COLO668 (cell line): ENCODE measurements at regions not wholly inside any gene's neighbourhood (a gene's known extent, or its start where the extent isn't known, plus 50 kb on each side); places are given as distances from the start of the nearest gene placed in this dataset.

Experiments
- DNase-seq: peaks from one replicate; lab custom pipeline; 2025; ENCODE audit not compliant: unreplicated experiment; lab: John Stamatoyannopoulos, UW

GRCh38 chr15:96514607-96515285 is 184.2 kb downstream of the NR2F2 start:
- DNase-seq: no peak

DNA sequence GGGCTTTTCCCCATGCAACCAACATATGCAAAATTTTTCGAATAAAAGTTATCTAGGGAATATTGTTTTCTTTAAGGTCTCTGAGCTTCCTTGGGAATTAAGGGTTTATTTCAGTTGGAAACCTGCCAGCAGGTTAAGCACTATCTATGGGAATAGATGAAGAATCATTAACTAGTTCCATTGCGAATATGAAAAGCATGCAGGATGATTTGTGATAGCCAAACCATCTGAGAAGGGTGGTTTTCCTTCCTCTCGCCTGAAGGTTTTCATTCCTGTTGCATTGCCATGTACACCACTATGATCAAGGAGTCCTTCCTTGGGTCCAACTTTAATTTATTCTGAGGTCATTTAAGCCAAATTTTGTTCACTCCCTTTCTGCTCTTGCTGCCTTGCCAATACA is 184.9 kb downstream of the NR2F2 start:
- DNase-seq: no peak

DNA sequence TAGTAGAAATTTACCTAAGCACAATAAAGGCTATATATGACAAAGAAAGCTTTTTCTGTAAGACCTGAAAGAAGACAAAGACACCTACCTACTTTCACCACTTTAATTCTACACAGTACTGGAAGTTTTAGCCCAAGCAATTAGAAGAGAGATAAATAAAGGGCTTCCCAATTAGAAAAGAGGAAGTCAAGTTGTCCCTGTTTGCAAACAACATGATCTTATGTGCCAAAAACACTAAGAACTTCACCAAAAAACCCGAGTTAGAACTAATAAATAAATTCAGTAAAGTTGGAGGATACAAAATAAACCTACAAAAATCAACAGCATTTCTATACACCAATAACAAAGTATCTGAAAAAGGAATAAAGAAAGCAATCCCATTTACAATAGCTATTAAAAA is 190.9 kb downstream of the NR2F2 start:
- DNase-seq: no peak

DNA sequence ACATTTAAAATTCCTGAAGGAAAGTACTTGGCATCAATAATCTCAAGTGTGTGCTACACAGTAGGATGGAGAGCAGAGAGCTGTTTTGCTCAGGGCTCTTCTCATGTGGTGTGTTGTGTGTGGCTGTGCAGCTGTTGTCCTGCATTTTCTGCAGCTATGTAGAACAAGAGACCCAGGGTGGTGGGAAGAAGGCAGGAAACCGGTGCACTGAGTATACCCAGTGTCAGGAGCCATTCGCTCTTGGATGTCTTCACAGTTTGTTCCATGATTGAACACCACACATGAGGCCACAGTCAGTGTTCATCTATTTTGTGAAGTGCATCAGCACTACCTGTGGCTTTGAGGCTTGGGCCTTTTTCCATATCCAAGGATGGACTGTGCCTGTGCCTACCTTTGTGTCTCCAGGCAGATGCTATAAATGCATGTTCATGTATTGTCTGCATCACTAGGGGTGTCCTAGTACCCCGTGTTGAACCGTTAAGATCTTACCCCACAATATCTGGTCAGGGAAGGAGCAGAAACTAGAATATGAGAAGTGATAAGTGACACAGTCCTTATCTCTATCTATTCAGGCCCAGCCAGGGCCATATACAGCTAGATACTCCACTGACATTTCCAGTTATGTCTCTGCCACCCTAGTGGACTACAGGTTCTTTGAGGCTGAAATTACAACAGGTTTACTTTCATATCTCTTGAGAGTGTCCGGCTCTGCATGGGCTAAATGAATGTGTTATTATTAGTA is 194.3 kb downstream of the NR2F2 start:
- DNase-seq: no peak

GRCh38 chr15:96535148-96535547 is 204.6 kb downstream of the NR2F2 start:
- no peak for DNase-seq

- DNase-seq: no peak
Observed at GRCh38 chr15:96538491-96538890, 208.0 kb downstream of the NR2F2 start.

DNA sequence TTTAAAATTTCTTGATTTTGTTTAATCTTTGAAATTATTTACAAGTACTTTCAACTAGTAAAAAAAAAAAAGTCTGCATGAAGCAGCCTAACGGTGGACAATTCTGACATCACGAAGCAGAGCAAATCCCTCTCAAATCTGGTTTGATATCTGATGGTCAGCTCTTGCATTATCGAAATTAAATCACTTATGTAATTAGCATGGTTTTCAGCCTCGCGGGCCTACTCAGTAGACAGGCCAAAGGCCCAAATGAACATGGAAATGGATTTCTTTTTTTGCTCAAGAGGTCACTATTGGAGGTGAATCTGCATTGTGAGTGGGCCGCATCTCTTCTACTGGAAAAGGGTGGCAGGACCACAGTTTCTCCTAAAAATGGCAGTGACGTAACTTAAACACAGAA is 209.8 kb downstream of the NR2F2 start:
- DNase-seq: no peak

- no peak for DNase-seq
Observed at GRCh38 chr15:96542130-96542770, 211.8 kb downstream of the NR2F2 start.

- no peak for DNase-seq
Observed at GRCh38 chr15:96544162-96544756, 213.8 kb downstream of the NR2F2 start.

DNA sequence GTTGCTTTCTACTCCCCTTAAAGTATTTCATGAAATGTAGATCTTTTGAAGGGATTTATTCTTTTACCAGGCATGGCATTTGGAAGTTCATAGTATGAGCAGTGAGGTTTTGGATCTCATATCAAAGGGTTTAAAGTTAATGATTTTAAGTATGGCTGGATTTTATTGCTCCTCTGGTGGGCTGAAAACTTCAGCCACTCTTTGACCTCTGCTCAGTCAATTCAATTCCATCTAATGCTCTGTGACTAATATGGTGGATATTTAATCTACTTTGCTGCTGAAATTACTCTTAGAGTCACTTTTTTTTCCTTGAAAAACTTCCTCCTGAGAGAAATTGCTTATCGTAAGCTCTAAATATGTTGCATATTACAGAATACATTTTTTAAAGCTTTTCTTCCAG is 218.6 kb downstream of the NR2F2 start:
- DNase-seq: no peak

DNA sequence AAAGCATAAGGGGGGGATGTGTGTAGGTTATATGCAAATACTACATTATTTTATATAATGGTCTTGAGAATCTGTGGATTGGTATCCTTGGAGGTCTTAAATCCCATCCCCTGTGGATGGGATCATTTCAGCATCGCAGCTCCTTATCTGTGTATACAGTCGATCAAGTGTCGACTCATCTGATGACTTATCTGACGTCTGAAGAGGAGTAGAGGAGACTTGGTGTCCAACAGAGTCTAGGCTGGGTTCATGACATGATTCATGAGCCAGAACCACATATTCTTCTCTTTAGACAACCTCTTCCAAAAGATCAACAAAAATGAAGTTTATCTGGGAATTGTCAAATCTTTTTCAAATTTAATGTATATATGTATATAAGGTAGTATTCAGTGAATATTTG is 220.7 kb downstream of the NR2F2 start:
- no peak for DNase-seq

DNA sequence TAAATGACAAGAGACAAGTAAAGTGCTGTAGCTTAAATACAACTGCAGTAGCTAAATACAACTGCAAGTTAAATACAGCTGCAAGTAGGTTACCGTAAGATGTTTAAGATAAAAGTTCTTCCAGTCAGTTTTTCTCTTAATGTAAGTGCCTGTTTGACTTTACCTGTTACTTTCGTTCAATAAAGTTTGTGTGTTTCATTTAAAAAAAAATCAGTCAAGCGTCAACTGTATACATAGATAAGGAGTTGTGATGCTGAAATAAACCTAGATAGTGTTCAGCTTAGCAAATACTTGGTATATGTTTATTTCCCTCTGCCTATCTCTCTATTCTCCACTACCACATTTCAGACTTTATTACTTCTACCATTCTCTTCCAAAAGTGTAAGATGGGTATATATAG is 221.2 kb downstream of the NR2F2 start:
- no peak for DNase-seq

DNA sequence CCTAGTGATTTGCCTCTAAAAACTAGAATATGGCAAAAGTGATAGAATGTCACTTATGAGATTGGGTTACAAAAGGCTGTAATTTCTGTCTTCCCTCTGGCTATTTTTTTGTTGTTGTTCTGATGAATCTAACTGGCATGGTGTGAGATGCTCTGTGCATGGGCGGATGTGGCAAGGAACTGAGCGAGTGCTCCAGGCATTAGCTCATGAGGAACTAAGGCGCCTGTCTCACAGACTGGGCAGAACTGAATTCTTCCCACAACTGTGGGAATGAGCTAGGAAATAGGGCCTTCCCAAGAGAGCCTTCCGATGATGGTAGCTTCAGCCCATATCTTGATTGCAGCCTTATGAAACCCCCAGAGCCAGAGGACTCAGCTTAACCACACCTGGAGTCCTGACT is 222.5 kb downstream of the NR2F2 start:
- no peak for DNase-seq

DNA sequence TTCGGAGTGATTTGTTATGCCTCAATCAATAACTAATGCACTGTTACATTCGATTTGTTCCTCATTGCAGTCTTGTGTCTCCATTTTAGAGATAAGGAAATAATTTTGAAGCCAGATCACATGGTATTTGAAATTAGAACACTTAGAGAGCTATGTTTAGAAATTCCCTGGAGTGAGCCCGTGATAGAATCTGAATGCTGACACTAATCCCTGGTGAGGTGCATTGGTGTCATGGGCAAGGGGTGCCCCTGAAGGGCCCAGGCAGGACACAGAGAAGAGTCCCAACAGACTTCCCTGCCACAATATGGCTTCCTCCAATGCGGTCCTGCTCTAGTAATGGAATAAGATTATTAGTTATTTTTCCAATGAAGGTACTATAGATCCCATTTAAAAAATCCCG is 223.0 kb downstream of the NR2F2 start:
- DNase-seq: no peak

DNA sequence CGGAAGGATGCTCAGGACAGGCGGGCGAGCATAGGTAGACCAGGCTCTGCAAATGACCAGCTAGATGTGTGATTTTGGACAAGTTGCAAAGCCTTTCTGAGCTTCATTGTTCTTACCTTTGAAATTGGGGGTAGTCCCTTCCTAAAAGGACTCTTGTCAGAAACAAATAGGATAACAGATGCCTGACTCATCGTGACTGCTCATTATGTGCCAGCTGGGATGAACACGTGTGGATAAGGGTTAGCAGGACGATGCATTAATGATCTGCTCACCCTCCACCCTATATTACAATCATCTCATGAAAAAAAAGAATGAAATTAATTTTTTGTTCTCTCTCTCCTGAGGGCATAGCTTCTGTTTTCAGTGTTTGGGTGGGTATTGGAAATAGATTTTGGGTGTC is 223.4 kb downstream of the NR2F2 start:
- DNase-seq: no peak

DNA sequence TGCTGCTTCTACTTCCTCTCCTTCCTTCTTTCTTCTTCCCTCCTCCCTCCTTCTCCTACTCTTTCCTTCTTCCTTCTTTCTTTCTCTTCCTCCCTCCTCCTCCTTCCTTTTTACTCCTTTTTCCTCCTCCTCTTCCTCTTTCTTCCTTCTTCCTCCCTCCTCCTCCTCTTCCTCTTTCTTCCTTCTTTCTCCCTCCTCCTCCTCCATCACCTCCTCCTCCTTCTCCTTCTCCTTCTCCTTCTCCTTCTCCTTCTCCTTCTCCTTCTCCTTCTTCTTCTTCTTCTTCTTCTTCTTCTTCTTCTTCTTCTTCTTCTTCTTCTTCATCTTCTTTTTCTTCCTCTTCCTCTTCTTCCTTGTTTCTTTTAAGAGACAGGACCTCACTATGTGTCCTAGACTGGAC is 224.0 kb downstream of the NR2F2 start:
- DNase-seq: no peak

- no peak for DNase-seq
Observed at GRCh38 chr15:96559087-96559486, 228.6 kb downstream of the NR2F2 start.

- no peak for DNase-seq
Observed at GRCh38 chr15:96559631-96560030, 229.1 kb downstream of the NR2F2 start.

DNA sequence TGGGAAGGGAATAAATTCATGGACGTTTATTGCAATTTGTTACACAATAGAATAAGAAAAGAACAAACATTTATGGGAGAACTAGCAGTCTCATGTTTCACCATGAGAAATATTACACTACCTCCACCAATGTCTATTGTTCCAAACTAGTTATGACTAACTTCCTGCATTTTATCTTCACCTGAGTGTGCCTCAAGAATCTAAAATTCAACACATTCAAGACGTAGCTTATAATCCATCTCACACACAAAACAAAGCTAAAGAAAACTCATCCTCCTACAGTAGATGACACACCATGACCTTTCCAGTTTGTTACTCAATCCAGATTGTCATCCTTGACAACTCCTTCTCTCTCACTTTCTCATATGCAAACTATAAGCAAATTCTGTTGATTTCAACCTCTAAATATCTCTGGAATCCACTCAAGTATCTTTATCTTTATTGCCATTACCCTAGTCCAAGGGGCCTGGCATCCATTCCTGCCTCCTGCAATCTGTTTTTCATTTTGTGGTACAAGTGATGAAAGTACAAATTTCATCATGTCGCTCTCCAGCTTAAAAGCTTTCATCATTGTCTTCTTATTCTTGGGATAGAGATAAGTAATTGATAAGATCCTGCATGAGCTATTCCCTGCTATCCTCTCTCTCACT is 229.9 kb downstream of the NR2F2 start:
- no peak for DNase-seq

DNA sequence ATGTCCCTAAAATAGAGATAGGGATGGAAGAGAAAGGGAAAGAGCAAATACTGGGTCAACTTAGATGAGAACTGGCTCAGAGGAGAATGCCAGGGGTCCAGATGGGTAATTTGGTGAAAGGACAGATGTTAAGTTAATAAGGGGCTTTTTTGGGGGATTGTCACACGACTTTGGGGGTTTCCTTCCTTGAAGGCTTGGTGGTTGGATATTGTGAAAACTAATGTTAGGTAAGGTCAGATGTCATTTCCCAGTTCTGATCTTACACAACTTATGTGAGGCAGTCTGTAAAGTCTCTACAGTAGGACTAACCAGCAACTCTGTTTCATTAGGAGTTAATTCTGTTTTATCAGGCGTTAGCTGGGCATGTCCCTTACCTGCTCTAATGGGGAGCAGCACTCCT is 231.1 kb downstream of the NR2F2 start:
- no peak for DNase-seq

DNA sequence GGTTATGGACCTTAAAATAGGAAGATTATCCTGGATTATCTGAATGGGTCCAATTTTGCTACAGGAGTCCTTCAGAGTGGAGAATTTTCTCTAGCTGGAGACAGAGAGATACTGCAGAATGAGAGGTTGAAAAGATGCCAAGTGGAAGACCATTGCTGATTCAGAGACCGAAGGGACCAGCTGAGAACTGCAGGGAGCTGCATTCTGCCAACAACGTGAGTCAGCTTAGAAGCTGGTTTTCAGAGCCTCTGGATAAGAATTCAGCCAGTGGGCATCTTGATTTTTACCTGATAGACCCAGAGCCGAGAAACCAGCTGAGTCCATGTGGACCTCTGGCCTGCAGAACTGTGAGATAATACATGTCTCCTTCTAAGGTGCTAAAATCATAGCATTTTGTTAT is 234.0 kb downstream of the NR2F2 start:
- no peak for DNase-seq

- no peak for DNase-seq
Observed at GRCh38 chr15:96565266-96565665, 234.8 kb downstream of the NR2F2 start.
